GM12878 (cell line): ENCODE measurements at regions not wholly inside any gene's neighbourhood (a gene's known extent, or its start where the extent isn't known, plus 50 kb on each side); places are given as distances from the start of the nearest gene placed in this dataset.

Experiments
- ATAC-seq: fragments of 200-7000 bp; cut with Tn5 transposase; 3 replicates; pipeline ENCODE4 v1.9.1; 2020; ENCODE audit warnings: mild to moderate bottlenecking, moderate library complexity
- BruUV-seq: library from RNA; stranded (reverse); fragments of 400-500 nt; replicated peaks from 2 replicates; lab custom pipeline; 2021; lab: Mats Ljungman, UMichigan
- CTCF ChIA-PET: fragments of 300-600 bp; sonication (Branson Sonifier 250); formaldehyde crosslinking; extraction: SDS; loops from one replicate; lab custom pipeline; 2021; ENCODE audit warnings: inconsistent platforms; lab: Yijun Ruan, JAX
- POLR2A ChIA-PET: fragments of 350-600 bp; formaldehyde crosslinking; extraction: SDS; loops from one replicate; lab custom pipeline; 2021; ENCODE audit warnings: inconsistent platforms; lab: Charles Lee
- RAD21 ChIA-PET: fragments of 300-600 bp; sonication (Branson Sonifier 250); formaldehyde crosslinking; loops from one replicate; lab custom pipeline; 2023; ENCODE audit warnings: antibody characterized with exemption; ENCODE audit not compliant: unreplicated experiment; lab: Charles Lee
- SMC1A ChIA-PET: fragments of 300-600 bp; sonication (Branson Sonifier 250); formaldehyde crosslinking; loops from one replicate; lab custom pipeline; 2023; ENCODE audit not compliant: unreplicated experiment, uncharacterized antibody; lab: Charles Lee
- DNase-seq: peaks from one replicate; pipeline ENCODE4 v3.0.0-alpha.2; 2011; ENCODE audit warnings: low read depth, low spot score
- FAIRE-seq: peaks from 3 replicates; lab custom pipeline; 2011; peaks lifted over from hg19 to GRCh38; lab: Jason Lieb, UNC
- H2AFZ ChIP-seq: 2 replicates; pipeline ENCODE4 v1.6.0; 2011; ENCODE audit warnings: low read depth, low read length, control low read depth; ENCODE audit not compliant: control insufficient read depth
- H3K27ac ChIP-seq: 2 replicates; pipeline ENCODE4 v1.5.1; 2011; ENCODE audit warnings: control low read depth; ENCODE audit not compliant: control insufficient read depth, insufficient read depth
- H3K27me3 ChIP-seq, 2 experiments: replicated peaks in 1 of 2; 2 replicates each; pipeline versions ENCODE4 v1.6.0 to v1.6.1; 2011; ENCODE audit warnings: low read length in 1 of 2; ENCODE audit not compliant: control insufficient read depth in 2 of 2, insufficient read depth in 2 of 2
- H3K36me3 ChIP-seq, 2 experiments: 2 replicates each; pipeline ENCODE4 v1.5.1; 2011; ENCODE audit warnings: low read length in 1 of 2; ENCODE audit not compliant: control insufficient read depth in 2 of 2, insufficient read depth in 2 of 2
- H3K4me1 ChIP-seq: 2 replicates; pipeline ENCODE4 v1.6.1; 2011; ENCODE audit warnings: mild to moderate bottlenecking, low read length, moderate library complexity, mixed read lengths; ENCODE audit not compliant: control insufficient read depth, insufficient read depth
- H3K4me2 ChIP-seq: 2 replicates; pipeline ENCODE4 v1.6.0; 2011; ENCODE audit warnings: control low read depth; ENCODE audit not compliant: control insufficient read depth, insufficient read depth
- H3K4me3 ChIP-seq: fragments of 200-600 bp; sonication (generic); 2 replicates; pipeline ENCODE4 v1.5.1; 2016
- H3K79me2 ChIP-seq: 2 replicates; pipeline ENCODE4 v1.6.0; 2011; ENCODE audit warnings: low read length; ENCODE audit not compliant: control insufficient read depth, insufficient read depth
- H3K9ac ChIP-seq: 2 replicates; pipeline ENCODE4 v1.8.0; 2011; ENCODE audit warnings: low read length, control low read depth, mixed read lengths; ENCODE audit not compliant: control insufficient read depth, insufficient read depth
- H3K9me3 ChIP-seq: replicated peaks from 3 replicates; pipeline ENCODE4 v1.5.1; 2011; ENCODE audit warnings: mild to moderate bottlenecking, low read length; ENCODE audit not compliant: control insufficient read depth, insufficient read depth
- H4K20me1 ChIP-seq: 2 replicates; pipeline ENCODE4 v1.6.0; 2011; ENCODE audit not compliant: control insufficient read depth, insufficient read depth
- CEBPB ChIP-seq, 2 experiments: fragments of 150-350 bp in 1 of 2; IDR thresholded peaks; 2 replicates each; pipeline ENCODE4 v1.6.1; 2012 to 2014; ENCODE audit warnings: low read depth in 2 of 2, low read length in 2 of 2, borderline replicate concordance in 1 of 2, inconsistent platforms in 1 of 2
- CEBPZ ChIP-seq: fragments of 150-350 bp; IDR thresholded peaks from 2 replicates; pipeline ENCODE4 v1.6.1; 2016; ENCODE audit warnings: low read depth, low read length
- EP300 ChIP-seq, 2 experiments: fragments of 150-350 bp in 1 of 2; IDR thresholded peaks; 2 replicates each; pipeline ENCODE4 v1.6.1; 2011 to 2012; ENCODE audit warnings: low read depth in 2 of 2, low read length in 2 of 2, borderline replicate concordance in 1 of 2, improper control_type of control experiment in 1 of 2, inconsistent platforms in 1 of 2; ENCODE audit not compliant: control insufficient read depth in 1 of 2
- FOXM1 ChIP-seq: IDR thresholded peaks from 2 replicates; pipeline ENCODE4 v1.6.1; 2012; ENCODE audit warnings: low read depth, mild to moderate bottlenecking, inconsistent platforms, low read length, moderate library complexity
- IKZF1 ChIP-seq: fragments of 450-650 bp; conservative IDR thresholded peaks from 2 replicates; pipeline ENCODE4 v1.6.1; 2017; ENCODE audit warnings: antibody characterized with exemption, mild to moderate bottlenecking
- KAT2A ChIP-seq: conservative IDR thresholded peaks from 2 replicates; pipeline ENCODE4 v1.6.1; 2011; ENCODE audit warnings: low read depth, low read length; ENCODE audit not compliant: control insufficient read depth
- SIN3A ChIP-seq: IDR thresholded peaks from 2 replicates; pipeline ENCODE4 v1.6.1; 2012; ENCODE audit warnings: low read depth, low read length, improper control_type of control experiment
- SMARCA5 ChIP-seq: fragments of 450-650 bp; IDR thresholded peaks from 2 replicates; pipeline ENCODE4 v1.6.1; 2017; ENCODE audit warnings: mild to moderate bottlenecking
- SPI1 ChIP-seq: IDR thresholded peaks from 2 replicates; pipeline ENCODE4 v1.6.1; 2011; ENCODE audit warnings: low read depth, mild to moderate bottlenecking, low read length, moderate library complexity, borderline replicate concordance; ENCODE audit not compliant: insufficient read depth
- TCF3 ChIP-seq: IDR thresholded peaks from 2 replicates; pipeline ENCODE4 v1.6.1; 2012; ENCODE audit warnings: low read depth, mild to moderate bottlenecking, low read length, borderline replicate concordance; ENCODE audit not compliant: insufficient read depth
- ZBED1 ChIP-seq: IDR thresholded peaks from 2 replicates; pipeline ENCODE4 v1.6.1; 2016; ENCODE audit warnings: borderline replicate concordance
- ZNF207 ChIP-seq: fragments of 450-650 bp; IDR thresholded peaks from 2 replicates; pipeline ENCODE4 v1.6.1; 2014; ENCODE audit warnings: antibody characterized with exemption, mild to moderate bottlenecking, borderline replicate concordance
- WGBS: methylation state at CpG from one replicate; pipeline ENCODE4 v1.1.6; 2016; ENCODE audit warnings: low lambda C conversion rate; ENCODE audit not compliant: insufficient replicate concordance, insufficient coverage; ENCODE audit errors: missing lambda C conversion rate; 5-methylcytosine and 5-hydroxymethylcytosine counted together
- in situ Hi-C: fragments of 300-500 bp; cut with MboI; formaldehyde crosslinking; loops from 9 replicates; pipeline ENCODE4 v1.14.3; 2018; ENCODE audit warnings: mixed read lengths
- intact Hi-C: fragments of 100-400 bp; cut with micrococcal nuclease; formaldehyde crosslinking; loops from one replicate; pipeline ENCODE4 v1.14.2; 2022; ENCODE audit not compliant: unreplicated experiment

- TF ChIP-seq ZBED1 (no peak), CEBPB (IDR thresholded peaks at IDR 0.05; ENCODE audit: borderline replicate concordance in 1 of 2, low read depth in 2 of 2, low read length in 2 of 2) (no peak), ZNF207 (no peak), IKZF1 (no peak), EP300 (IDR thresholded peaks at IDR 0.05; ENCODE audit: borderline replicate concordance in 1 of 2, control insufficient read depth in 1 of 2, low read depth in 2 of 2, low read length in 2 of 2) (no peak), KAT2A (no peak), TCF3 (no peak), SPI1 (no peak), FOXM1 (no peak)
These were observed 61.7 kb upstream of the DAPL1 start (continued) for GRCh38 chr2:158733430-158733755.

- no peak overlapping the region for H3K4me3 ChIP-seq
- no peak overlapping the region for H3K27ac ChIP-seq
- FAIRE-seq = no peak
- ATAC-seq = no peak
- peaks cover 2% of the 10 kb centered on the region in 2 experiments; a peak in 3 of 4 replicates for H3K27me3 ChIP-seq
- no TSS peak for BruUV-seq
- TF ChIP-seq SIN3A = no peak
- no peak for TF ChIP-seq CEBPZ
- TF ChIP-seq SMARCA5 = no peak
- TF ChIP-seq, all 136 proteins: peak for 0
- no peak for DNase-seq
- ChIA-PET POLR2A (interaction anchor here (1.2 kb wide), 1 partner anchor 12 kb away, joined by 3 read pairs; no protein-coding TSS in a partner anchor), RAD21 (no interaction called here), SMC1A (interaction anchor here (1.0 to 2.0 kb wide), 4 partner anchors 12 to 555 kb away, joined by 3 to 4 read pairs (median 4); no protein-coding TSS in a partner anchor), CTCF (interaction anchor here (1.1 to 2.3 kb wide), 3 partner anchors 12 to 48 kb away, joined by 3 to 8 read pairs (median 4); no protein-coding TSS in a partner anchor)
- H3K4me1 ChIP-seq = no peaks in the 10 kb centered on the region
- no peaks in the 10 kb centered on the region for H3K79me2 ChIP-seq
- H4K20me1 ChIP-seq = no peaks in the 10 kb centered on the region
- H3K36me3 ChIP-seq = no peaks in the 10 kb centered on the region
- intact Hi-C loops (no loop called here), in situ Hi-C loops (no loop called here)
- H2AFZ ChIP-seq = no peak overlapping the region
- H3K9me3 ChIP-seq = no peaks in the 10 kb centered on the region
- no peak overlapping the region for H3K4me2 ChIP-seq
- 58% methylated on average over 7 of the region's 7 CpGs for WGBS
- H3K9ac ChIP-seq = no peak overlapping the region
These were observed 60.7 kb upstream of the DAPL1 start for GRCh38 chr2:158734442-158734841.
